Gastroesophageal sphincter (tissue), 3 donors: ENCODE measurements at regions not wholly inside any gene's neighbourhood (a gene's known extent, or its start where the extent isn't known, plus 50 kb on each side); places are given as distances from the start of the nearest gene placed in this dataset.

ENCODE experiments used
- CTCF ChIP-seq, 4 experiments: fragments of 200-600 bp in 2 of 4; fragments of 450-650 bp in 2 of 4; sonication (generic) in 1 of 4; IDR thresholded peaks; one replicate each; pipeline ENCODE4 v1.5.1; 2017 to 2019; ENCODE audit warnings: antibody characterized with exemption in 4 of 4, mild to moderate bottlenecking in 2 of 4, moderate library complexity in 2 of 4
- POLR2A ChIP-seq, 2 donors: fragments of 450-650 bp; IDR thresholded peaks; one replicate each; pipeline ENCODE4 v1.6.1; 2017; ENCODE audit warnings: antibody characterized with exemption in 2 of 2, mild to moderate bottlenecking in 2 of 2, moderate library complexity in 1 of 2
- POLR2AphosphoS5 ChIP-seq: sonication (generic); formaldehyde crosslinking; IDR thresholded peaks from one replicate; pipeline ENCODE4 v1.6.1; 2017; ENCODE audit warnings: antibody characterized with exemption

- TF ChIP-seq CTCF (IDR thresholded peaks at IDR 0.05) (no peak), POLR2A (IDR thresholded peaks at IDR 0.05) (no peak), POLR2AphosphoS5 (no peak)
These were observed 88.5 kb upstream of the NANOGP8 start for GRCh38 chr15:35173444-35174118.
